ENCODE measurements at regions not wholly inside any gene's neighbourhood (a gene's known extent, or its start where the extent isn't known, plus 50 kb on each side); places are given as distances from the start of the nearest gene placed in this dataset.

DNA sequence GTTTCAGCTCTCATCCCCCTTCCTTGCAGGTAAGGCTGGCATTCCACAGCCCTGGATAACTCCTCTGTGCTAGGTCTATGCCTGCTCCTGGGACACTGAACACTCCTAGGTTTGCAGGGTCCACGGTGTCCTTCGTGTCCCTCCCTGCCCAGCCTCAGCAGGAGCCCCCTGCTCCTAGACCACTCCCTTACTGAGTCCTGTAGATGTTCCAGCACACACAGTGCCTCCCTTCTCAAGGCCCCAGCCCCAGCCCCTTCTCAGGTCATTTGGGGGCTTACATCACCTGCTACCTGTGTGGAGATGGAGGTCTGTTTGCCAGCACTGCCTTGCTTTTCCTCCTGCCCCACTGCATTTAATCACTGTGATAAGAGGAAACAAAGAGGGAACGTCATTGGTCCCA lies 146.4 kb upstream of the TNP1 start:
- TF ChIP-seq POLR2AphosphoS5 (IDR thresholded peaks at IDR 0.05; ENCODE audit: borderline replicate concordance, low read depth, low read length) (no peak), EZH2 (IDR thresholded peaks at IDR 0.05) (no peak)

Measured in SK-N-MC (cell line).